Progenitor cell of endocrine pancreas (in vitro differentiated cells): ENCODE measurements at regions not wholly inside any gene's neighbourhood (a gene's known extent, or its start where the extent isn't known, plus 50 kb on each side); places are given as distances from the start of the nearest gene placed in this dataset.

Experiments
- DNase-seq: peaks from one replicate; pipeline ENCODE4 v3.0.0; 2021; ENCODE audit warnings: low spot score; ENCODE audit not compliant: unreplicated experiment
- H3K27ac Mint-ChIP-seq: 2 replicates; pipeline ENCODE4 v1.8.0; 2021; ENCODE audit warnings: mild to moderate bottlenecking, moderate library complexity, mixed read lengths
- H3K27me3 Mint-ChIP-seq: 2 replicates; pipeline ENCODE4 v1.8.0; 2021; ENCODE audit warnings: mixed read lengths
- H3K36me3 Mint-ChIP-seq: 2 replicates; pipeline ENCODE4 v1.8.0; 2022; ENCODE audit warnings: mixed read lengths; ENCODE audit not compliant: insufficient read depth
- H3K4me1 Mint-ChIP-seq: 2 replicates; pipeline ENCODE4 v1.8.0; 2021; ENCODE audit warnings: low read depth, mixed read lengths
- H3K4me3 Mint-ChIP-seq: 2 replicates; pipeline ENCODE4 v1.8.0; 2021; ENCODE audit warnings: low read depth, mild to moderate bottlenecking, moderate library complexity, mixed read lengths
- H3K9me3 Mint-ChIP-seq: 2 replicates; pipeline ENCODE4 v1.8.0; 2021; ENCODE audit warnings: low read depth, mixed read lengths
- TF ChIP-seq, protein P1 (sequence below): fragments of 200-600 bp; sonication (generic); IDR thresholded peaks from one replicate; pipeline ENCODE4 v1.5.0; 2021; ENCODE audit warnings: antibody characterized with exemption, mild to moderate bottlenecking; ENCODE audit not compliant: unreplicated experiment

DNA sequence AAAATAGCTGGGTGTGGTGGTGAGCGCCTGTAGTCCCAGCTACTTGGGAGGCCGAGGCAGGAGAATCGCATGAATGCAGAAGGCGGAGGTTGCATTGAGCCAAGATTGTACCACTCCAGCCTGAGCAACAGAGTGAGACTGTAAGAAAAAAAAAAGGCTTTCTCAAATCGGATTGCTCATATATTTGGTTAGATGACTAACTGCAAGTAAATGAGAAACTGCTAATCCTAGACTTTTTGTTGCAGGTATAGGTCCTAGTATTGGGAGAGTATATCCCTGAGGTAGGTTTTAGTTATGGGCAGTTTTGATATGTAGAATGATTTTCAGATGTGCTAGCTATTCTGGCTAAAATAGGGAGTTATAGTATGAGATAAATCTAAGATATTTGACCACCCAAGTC is 944.8 kb downstream of the DNAH5 start:
- no peaks in the 10 kb centered on the region for H3K36me3 Mint-ChIP-seq
- H3K4me3 Mint-ChIP-seq: no peak overlapping the region
- no peaks in the 10 kb centered on the region for H3K4me1 Mint-ChIP-seq
- H3K9me3 Mint-ChIP-seq: peaks cover 2% of the 10 kb centered on the region
- H3K27ac Mint-ChIP-seq: no peak overlapping the region
- H3K27me3 Mint-ChIP-seq: no peaks in the 10 kb centered on the region
- no peak for DNase-seq
- TF ChIP-seq, protein P1, sequence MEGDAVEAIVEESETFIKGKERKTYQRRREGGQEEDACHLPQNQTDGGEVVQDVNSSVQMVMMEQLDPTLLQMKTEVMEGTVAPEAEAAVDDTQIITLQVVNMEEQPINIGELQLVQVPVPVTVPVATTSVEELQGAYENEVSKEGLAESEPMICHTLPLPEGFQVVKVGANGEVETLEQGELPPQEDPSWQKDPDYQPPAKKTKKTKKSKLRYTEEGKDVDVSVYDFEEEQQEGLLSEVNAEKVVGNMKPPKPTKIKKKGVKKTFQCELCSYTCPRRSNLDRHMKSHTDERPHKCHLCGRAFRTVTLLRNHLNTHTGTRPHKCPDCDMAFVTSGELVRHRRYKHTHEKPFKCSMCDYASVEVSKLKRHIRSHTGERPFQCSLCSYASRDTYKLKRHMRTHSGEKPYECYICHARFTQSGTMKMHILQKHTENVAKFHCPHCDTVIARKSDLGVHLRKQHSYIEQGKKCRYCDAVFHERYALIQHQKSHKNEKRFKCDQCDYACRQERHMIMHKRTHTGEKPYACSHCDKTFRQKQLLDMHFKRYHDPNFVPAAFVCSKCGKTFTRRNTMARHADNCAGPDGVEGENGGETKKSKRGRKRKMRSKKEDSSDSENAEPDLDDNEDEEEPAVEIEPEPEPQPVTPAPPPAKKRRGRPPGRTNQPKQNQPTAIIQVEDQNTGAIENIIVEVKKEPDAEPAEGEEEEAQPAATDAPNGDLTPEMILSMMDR: no peak

DNA sequence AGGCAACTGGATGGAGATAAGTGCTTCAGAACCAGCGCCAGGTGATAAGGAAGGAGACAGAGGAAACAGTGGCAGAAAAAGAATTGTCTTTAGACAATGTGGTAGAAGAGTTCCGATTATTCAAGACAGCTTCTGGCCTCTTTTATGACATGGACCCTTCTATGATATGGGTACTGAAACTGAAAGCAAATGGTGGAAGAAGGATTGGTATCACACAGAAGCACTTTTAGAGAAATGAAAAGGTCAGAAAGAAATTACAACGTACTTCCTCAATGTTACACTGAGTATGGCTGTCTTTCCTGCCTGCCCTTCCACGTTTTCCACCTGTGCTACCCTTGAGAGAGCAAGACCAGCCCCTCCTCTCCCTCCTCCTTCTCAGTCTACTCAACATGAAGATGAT is 959.3 kb downstream of the DNAH5 start:
- H3K27ac Mint-ChIP-seq: no peak overlapping the region
- H3K36me3 Mint-ChIP-seq: no peaks in the 10 kb centered on the region
- peaks cover 4% of the 10 kb centered on the region for H3K9me3 Mint-ChIP-seq
- H3K4me3 Mint-ChIP-seq: no peak overlapping the region
- no peak for DNase-seq
- H3K27me3 Mint-ChIP-seq: no peaks in the 10 kb centered on the region
- TF ChIP-seq, protein P1: no peak
- H3K4me1 Mint-ChIP-seq: peaks cover 11% of the 10 kb centered on the region

DNA sequence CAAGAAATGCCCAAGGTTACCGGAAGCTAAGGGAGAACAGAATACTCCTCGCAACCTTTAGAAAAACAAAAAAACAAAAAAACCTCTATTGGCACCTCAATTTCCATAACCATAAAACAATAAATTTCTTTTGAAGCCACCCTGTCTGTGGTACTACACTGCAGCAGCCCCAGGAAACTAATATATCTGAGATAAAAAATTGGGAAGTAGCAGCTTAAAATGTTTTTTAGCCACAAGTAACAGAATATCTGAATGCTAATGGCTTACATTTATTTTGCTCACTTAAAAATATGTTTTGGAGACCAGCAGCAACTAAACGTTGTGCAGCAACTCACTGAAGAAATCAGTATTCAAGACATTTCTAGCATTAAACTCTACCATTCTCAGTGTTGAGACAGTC is 969.6 kb downstream of the DNAH5 start:
- TF ChIP-seq, protein P1: no peak
- H3K27me3 Mint-ChIP-seq: no peaks in the 10 kb centered on the region
- H3K4me3 Mint-ChIP-seq: no peak overlapping the region
- no peak overlapping the region for H3K27ac Mint-ChIP-seq
- no peak for DNase-seq
- no peaks in the 10 kb centered on the region for H3K9me3 Mint-ChIP-seq
- H3K36me3 Mint-ChIP-seq: no peaks in the 10 kb centered on the region
- peaks cover 4% of the 10 kb centered on the region for H3K4me1 Mint-ChIP-seq

DNA sequence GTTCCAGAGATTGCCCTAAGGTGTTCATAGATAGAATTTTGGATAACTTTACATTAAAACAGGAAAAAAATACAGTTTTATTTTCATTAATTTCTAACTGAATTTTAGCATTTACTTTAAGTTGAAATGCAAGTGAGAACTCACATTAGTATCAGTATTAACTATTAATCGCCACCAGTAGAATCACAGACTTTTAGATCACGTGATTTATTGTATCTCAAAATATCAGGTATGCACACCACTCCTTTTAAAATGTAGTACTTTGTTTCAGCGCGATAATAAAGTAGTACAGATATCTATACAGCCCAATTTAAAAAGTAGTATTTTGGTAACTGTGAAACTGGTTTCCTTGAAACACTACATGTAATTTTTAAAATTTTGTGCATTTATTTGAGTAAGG is 978.7 kb downstream of the DNAH5 start:
- no peaks in the 10 kb centered on the region for H3K27me3 Mint-ChIP-seq
- H3K9me3 Mint-ChIP-seq: peaks cover 6% of the 10 kb centered on the region
- no peak overlapping the region for H3K27ac Mint-ChIP-seq
- H3K4me1 Mint-ChIP-seq: peaks cover under 1% of the 10 kb centered on the region
- TF ChIP-seq, protein P1: no peak
- no peak overlapping the region for H3K4me3 Mint-ChIP-seq
- H3K36me3 Mint-ChIP-seq: no peaks in the 10 kb centered on the region
- no peak for DNase-seq

DNA sequence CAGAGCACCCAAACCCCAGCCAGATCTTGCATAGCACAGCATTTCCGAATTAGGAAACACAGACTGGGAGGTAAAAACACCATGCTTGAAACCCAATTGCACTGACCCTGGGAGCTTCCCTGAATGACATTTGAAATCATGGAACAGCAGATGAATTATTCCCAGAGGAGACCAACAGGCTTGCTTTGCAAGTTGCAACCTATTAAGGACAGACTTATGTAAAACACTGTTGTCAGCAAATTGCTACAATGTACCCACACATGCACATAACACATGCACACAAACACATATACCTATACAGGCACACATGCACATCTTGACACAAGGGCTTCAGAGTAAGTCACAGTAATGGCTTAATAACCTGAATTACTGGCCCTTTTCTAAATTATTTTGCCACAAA is 984.8 kb downstream of the DNAH5 start:
- Mint-ChIP-seq H3K4me1 (no peaks in the 10 kb centered on the region), H3K36me3 (no peaks in the 10 kb centered on the region), H3K27ac (no peak overlapping the region), H3K27me3 (peaks cover 2% of the 10 kb centered on the region), H3K9me3 (no peaks in the 10 kb centered on the region), H3K4me3 (no peak overlapping the region)
- TF ChIP-seq, protein P1: no peak
- DNase-seq: no peak

DNA sequence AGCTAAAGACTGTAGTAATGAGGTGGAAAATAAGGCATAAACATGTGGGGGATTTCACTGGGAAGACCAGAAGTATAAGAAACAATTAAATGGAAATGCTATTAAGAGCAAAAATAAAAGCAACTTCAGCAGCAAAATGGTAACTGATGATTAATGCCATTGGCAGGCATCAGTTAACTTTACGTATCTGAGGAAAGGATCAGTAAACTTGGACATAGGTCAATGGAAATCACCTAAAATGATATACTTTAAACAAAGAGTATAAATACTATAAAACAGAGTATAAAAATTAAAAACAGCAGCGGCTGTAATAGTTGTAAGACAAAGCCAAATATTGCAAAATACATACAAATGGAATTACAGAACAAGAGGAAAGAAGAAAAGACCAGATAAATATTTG is 992.1 kb downstream of the DNAH5 start:
- Mint-ChIP-seq H3K4me3 (no peak overlapping the region), H3K9me3 (no peaks in the 10 kb centered on the region), H3K36me3 (no peaks in the 10 kb centered on the region), H3K27ac (no peak overlapping the region), H3K27me3 (no peaks in the 10 kb centered on the region), H3K4me1 (no peaks in the 10 kb centered on the region)
- DNase-seq: no peak
- TF ChIP-seq, protein P1: no peak
